ENCODE measurements at regions not wholly inside any gene's neighbourhood (a gene's known extent, or its start where the extent isn't known, plus 50 kb on each side); places are given as distances from the start of the nearest gene placed in this dataset.

DNA sequence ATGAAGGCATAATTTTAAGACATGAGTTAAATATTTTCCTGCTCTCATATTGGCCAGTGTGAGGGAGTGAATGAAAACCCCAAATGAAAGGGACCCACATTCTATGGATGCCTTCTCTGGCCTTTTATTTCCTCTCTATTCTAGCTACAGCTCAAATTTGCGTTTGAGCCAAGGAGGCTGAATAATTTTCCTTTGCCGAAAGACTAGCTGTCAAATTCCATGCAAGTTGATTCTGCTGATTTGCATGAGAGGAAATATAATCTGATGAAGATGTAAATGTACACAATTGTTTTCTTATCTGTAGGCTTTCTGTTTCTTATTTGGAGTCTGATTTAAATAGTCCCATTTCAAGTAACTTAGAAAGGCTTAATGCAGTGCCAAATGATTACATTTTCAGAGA lies 438.4 kb upstream of the SPRED2 start:
- no peaks in the 10 kb centered on the region for H3K79me1 ChIP-seq (ENCODE audit: low read depth, low read length)
- H3K23ac ChIP-seq (ENCODE audit: insufficient read length) = no peak overlapping the region
- H3K18ac ChIP-seq (ENCODE audit: extremely low read depth, low read length) = no peak overlapping the region
- no peak overlapping the region for H3K9ac ChIP-seq (replicated peaks in 1 of 4; ENCODE audit: extremely low read depth in 1 of 4, low read depth in 3 of 4, low read length in 3 of 4)
- H3K4me2 ChIP-seq (ENCODE audit: insufficient read depth in 1 of 2, low read depth in 2 of 2, low read length in 2 of 2) = no peak overlapping the region
- no peaks in the 10 kb centered on the region for H3K9me3 ChIP-seq (ENCODE audit: insufficient read depth in 2 of 2, low read depth in 1 of 2, low read length in 1 of 2)
- H2AK5ac ChIP-seq (ENCODE audit: low read depth, low read length) = no peak overlapping the region
- POLR2A ChIA-PET (ENCODE audit: partially characterized antibody) = no interaction called here
- H3K79me2 ChIP-seq (ENCODE audit: control insufficient read depth in 1 of 2, insufficient read depth in 2 of 2, low read length in 2 of 2) = no peaks in the 10 kb centered on the region
- H3K27me3 ChIP-seq (replicated peaks in 1 of 4; ENCODE audit: control insufficient read depth in 3 of 4, extremely low read depth in 1 of 4, insufficient read depth in 3 of 4, low read length in 3 of 4) = no peaks in the 10 kb centered on the region
- no peak overlapping the region for H2BK5ac ChIP-seq (ENCODE audit: low read depth, low read length)
- no peak overlapping the region for H4K8ac ChIP-seq (ENCODE audit: extremely low read depth, insufficient read depth, low read length)
- H4K91ac ChIP-seq (replicated peaks; ENCODE audit: insufficient read length, low read length) = no peak overlapping the region
- 0 out of 2 replicates have a peak overlapping the region, but pooled peaks have one; percentile 3 for H2AFZ ChIP-seq (ENCODE audit: low read length)
- CTCF ChIA-PET (ENCODE audit: partially characterized antibody) = interaction anchor here (0.6 to 1.3 kb wide), 2 partner anchors 25 to 103 kb away, joined by 3 to 5 read pairs; no protein-coding TSS in a partner anchor
- no peak for FAIRE-seq
- no peak for DNase-seq (ENCODE audit: low read depth in 1 of 2, low spot score in 2 of 2)
- H4K20me1 ChIP-seq (replicated peaks in 1 of 2; ENCODE audit: control insufficient read depth in 1 of 2, insufficient read depth in 2 of 2, low read length in 2 of 2) = no peaks in the 10 kb centered on the region
- H3K27ac ChIP-seq (ENCODE audit: low read depth, low read length) = no peak overlapping the region
- H3K36me3 ChIP-seq (ENCODE audit: control insufficient read depth in 2 of 4, insufficient read depth in 4 of 4, low read length in 3 of 4) = no peaks in the 10 kb centered on the region
- no peak overlapping the region for H2BK15ac ChIP-seq (ENCODE audit: low read length)
- 86% methylated on average over 2 of the region's 2 CpGs; no CpG with 5 or more reads in 1 of the 2 experiments for WGBS, 2 experiments (ENCODE audit: extremely low coverage in 1 of 2, insufficient coverage in 1 of 2, insufficient read length in 1 of 2, insufficient replicate concordance in 2 of 2, low coverage in 1 of 2, low lambda C conversion rate in 2 of 2, missing lambda C conversion rate in 1 of 2)
- no peak overlapping the region for H2BK120ac ChIP-seq (replicated peaks; ENCODE audit: low read depth, low read length)
- H2BK20ac ChIP-seq (ENCODE audit: low read length) = no peak overlapping the region
- H3K56ac ChIP-seq (replicated peaks; ENCODE audit: insufficient read length, low read depth, low read length) = no peak overlapping the region
- H3K23me2 ChIP-seq (ENCODE audit: low read depth, low read length) = no peaks in the 10 kb centered on the region; the same call in 1 of the 2 replicates
- peaks cover 0 to 4% (median 1%) of the 10 kb centered on the region in 4 experiments; a peak in 2 of 7 replicates for H3K4me1 ChIP-seq (replicated peaks in 1 of 4; ENCODE audit: control insufficient read depth in 3 of 4, insufficient read depth in 4 of 4, low read length in 3 of 4)
- TF ChIP-seq KDM4A (IDR thresholded peaks at IDR 0.05; ENCODE audit: low read depth, low read length, severe bottlenecking) = no peak
- TF ChIP-seq SRF (IDR thresholded peaks at IDR 0.05; ENCODE audit: low read depth, low read length) = no peak
- no peak for TF ChIP-seq JUN (IDR thresholded peaks at IDR 0.05; ENCODE audit: low read depth, low read length)
- TF ChIP-seq CBX5 (IDR thresholded peaks at IDR 0.05; ENCODE audit: low read depth, low read length) = no peak
- no peak for TF ChIP-seq SP2 (IDR thresholded peaks at IDR 0.05; ENCODE audit: low read length)
- no peak overlapping the region for H3K4me3 ChIP-seq (ENCODE audit: extremely low read depth in 1 of 4, insufficient read depth in 2 of 4, low read depth in 3 of 4, low read length in 4 of 4)
- H3K14ac ChIP-seq (ENCODE audit: insufficient read length) = no peak overlapping the region
- no peak overlapping the region for H4K5ac ChIP-seq (ENCODE audit: insufficient read length, low read depth, low read length)
- H3K4ac ChIP-seq (replicated peaks; ENCODE audit: insufficient read length, low read depth, low read length) = no peak overlapping the region
- no peak overlapping the region for H2BK12ac ChIP-seq (ENCODE audit: low read depth, low read length)
